Activated naive CD4-positive, alpha-beta T cell treated with anti-CD3 and anti-CD28 coated beads, Interleukin-2, amount 50 U/mL, for 24 hours (primary cell): ENCODE measurements at regions not wholly inside any gene's neighbourhood (a gene's known extent, or its start where the extent isn't known, plus 50 kb on each side); places are given as distances from the start of the nearest gene placed in this dataset.

Source experiments
- H3K27ac Mint-ChIP-seq: one replicate; pipeline ENCODE4 v1.8.0; 2021; ENCODE audit warnings: mild to moderate bottlenecking, mixed read lengths
- H3K27me3 Mint-ChIP-seq: one replicate; pipeline ENCODE4 v1.8.0; 2021; ENCODE audit warnings: mixed read lengths
- H3K36me3 Mint-ChIP-seq: one replicate; pipeline ENCODE4 v1.8.0; 2021; ENCODE audit warnings: mixed read lengths
- H3K4me1 Mint-ChIP-seq: one replicate; pipeline ENCODE4 v1.8.0; 2021; ENCODE audit warnings: mixed read lengths
- H3K4me3 Mint-ChIP-seq: one replicate; pipeline ENCODE4 v1.8.0; 2021; ENCODE audit warnings: mild to moderate bottlenecking, mixed read lengths
- H3K9me3 Mint-ChIP-seq: one replicate; pipeline ENCODE4 v1.8.0; 2021; ENCODE audit warnings: mixed read lengths

DNA sequence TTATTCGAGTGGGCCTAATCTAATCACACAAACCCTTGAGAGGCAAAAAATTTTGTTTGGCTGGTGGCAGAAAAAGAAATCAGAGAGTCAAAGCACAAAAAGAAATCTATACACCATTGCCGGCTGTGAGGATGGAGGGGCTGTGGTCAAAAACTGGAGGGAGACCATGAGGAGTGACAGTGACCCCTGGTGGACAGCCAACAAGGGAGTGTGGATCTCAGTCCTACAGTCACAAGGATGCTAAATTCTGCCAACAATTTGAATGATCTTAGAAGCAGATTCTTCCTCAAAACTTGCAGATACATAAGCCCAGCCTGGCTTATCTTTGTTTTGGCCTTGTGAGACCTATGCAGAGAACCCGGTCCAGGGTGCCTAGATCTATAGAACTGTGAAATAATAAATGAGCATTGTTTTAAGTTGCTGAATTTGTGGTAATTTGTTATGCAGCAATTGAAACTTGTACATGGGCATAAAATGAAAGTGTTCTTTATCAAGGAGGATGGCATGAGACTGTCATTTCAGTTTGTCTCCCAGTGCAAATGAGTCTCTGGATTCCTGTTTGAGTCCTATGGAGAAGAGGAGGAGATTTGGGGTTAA is 103.0 kb upstream of the ARHGEF26 start:
- no peaks in the 10 kb centered on the region for H3K9me3 Mint-ChIP-seq
- H3K4me3 Mint-ChIP-seq, result no peak overlapping the region

DNA sequence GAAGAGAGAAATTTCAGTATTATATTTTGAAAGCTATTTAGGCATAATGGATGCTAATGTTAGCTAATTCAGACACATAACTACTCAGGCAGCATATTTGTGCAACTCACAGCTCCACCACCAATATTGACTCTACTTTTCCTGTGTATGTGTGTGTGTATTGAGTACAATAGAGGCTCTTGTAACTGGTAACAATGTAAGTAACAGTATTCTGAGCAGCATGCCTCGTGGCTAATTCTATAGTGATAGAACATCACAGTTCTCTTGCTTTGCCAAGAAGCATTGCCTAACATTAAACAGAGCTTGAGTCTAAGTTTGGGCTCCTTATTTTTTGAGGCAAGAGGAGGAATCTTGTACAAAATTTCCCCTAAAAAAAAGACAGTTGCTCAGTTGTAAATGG is 98.6 kb upstream of the ARHGEF26 start:
- H3K9me3 Mint-ChIP-seq, result no peaks in the 10 kb centered on the region
- no peak overlapping the region for H3K4me3 Mint-ChIP-seq
- no peaks in the 10 kb centered on the region for H3K4me1 Mint-ChIP-seq
- peaks cover 3% of the 10 kb centered on the region for H3K27me3 Mint-ChIP-seq
- H3K36me3 Mint-ChIP-seq, result no peaks in the 10 kb centered on the region
- no peak overlapping the region for H3K27ac Mint-ChIP-seq

More for the DNA sequence above, 103.0 kb upstream of the ARHGEF26 start:
- H3K4me1 Mint-ChIP-seq, result no peaks in the 10 kb centered on the region
- H3K27me3 Mint-ChIP-seq, result no peaks in the 10 kb centered on the region
- H3K36me3 Mint-ChIP-seq, result no peaks in the 10 kb centered on the region
- H3K27ac Mint-ChIP-seq, result no peak overlapping the region

DNA sequence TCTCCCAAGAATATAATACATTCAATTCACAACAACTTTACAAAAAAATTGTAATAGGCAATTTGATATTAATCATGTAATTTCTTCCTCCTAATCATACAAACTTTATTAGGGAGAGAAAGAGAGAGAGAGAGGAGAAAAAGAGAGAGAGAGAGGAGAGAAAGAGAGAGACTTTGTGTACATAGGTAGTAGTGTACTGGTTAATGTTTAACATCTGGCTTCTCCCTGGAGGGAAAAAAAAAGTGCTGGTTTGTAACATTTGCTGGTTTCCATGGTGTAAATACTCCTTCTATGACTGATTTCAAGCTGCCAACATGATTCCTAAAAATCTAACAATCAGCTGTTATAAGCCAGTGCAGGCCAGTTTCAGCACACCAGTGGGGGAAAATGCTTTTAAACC is 98.0 kb upstream of the ARHGEF26 start:
- H3K9me3 Mint-ChIP-seq, result no peaks in the 10 kb centered on the region

DNA sequence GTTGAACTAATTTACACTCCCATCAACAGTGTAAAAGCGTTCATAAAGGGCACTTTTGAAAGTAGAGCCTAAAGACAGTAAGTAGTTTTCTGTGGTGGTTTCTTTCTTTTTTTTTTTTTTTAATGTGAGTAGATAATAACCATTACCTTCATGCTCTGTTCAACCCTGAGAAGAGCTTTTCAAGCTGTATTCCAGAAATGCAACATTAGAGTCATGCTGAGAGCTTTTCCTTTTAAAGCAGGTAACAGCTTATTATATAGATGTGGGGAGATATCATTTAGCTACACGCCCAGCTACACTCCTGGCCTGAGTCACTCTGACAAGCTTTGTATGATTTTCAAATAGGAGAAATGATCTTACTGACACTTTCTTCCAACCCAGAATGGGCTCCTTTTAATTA is 96.2 kb upstream of the ARHGEF26 start:
- H3K36me3 Mint-ChIP-seq, result no peaks in the 10 kb centered on the region
- no peaks in the 10 kb centered on the region for H3K4me1 Mint-ChIP-seq
- H3K27me3 Mint-ChIP-seq, result peaks cover 3% of the 10 kb centered on the region
- no peaks in the 10 kb centered on the region for H3K9me3 Mint-ChIP-seq
- H3K27ac Mint-ChIP-seq, result no peak overlapping the region
- H3K4me3 Mint-ChIP-seq, result no peak overlapping the region

More for the DNA sequence above, 98.0 kb upstream of the ARHGEF26 start:
- Mint-ChIP-seq H3K36me3 (no peaks in the 10 kb centered on the region), H3K4me1 (no peaks in the 10 kb centered on the region), H3K27ac (no peak overlapping the region), H3K27me3 (peaks cover 3% of the 10 kb centered on the region), H3K4me3 (no peak overlapping the region)

DNA sequence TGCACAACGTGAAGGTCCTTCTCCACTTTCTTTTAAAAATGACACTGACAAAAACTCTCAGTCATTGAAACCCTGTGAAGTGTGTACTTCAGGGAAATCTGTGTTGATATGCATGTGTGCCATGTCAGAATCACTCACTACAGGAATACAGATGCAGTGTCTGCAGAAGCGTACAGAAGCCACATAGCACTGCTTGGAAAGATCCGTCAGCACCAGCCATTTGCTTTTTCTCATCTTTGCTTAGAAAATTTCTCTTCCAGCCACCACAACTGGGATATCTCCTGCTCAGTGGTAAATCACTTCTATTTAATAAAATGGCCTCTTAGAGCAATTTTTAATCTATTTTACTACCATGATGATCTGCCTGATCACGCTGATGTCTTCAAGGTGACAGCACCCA is 91.3 kb upstream of the ARHGEF26 start:
- no peaks in the 10 kb centered on the region for H3K36me3 Mint-ChIP-seq
- no peak overlapping the region for H3K27ac Mint-ChIP-seq
- no peaks in the 10 kb centered on the region for H3K9me3 Mint-ChIP-seq
- no peak overlapping the region for H3K4me3 Mint-ChIP-seq
- H3K4me1 Mint-ChIP-seq, result no peaks in the 10 kb centered on the region
- peaks cover 3% of the 10 kb centered on the region for H3K27me3 Mint-ChIP-seq

DNA sequence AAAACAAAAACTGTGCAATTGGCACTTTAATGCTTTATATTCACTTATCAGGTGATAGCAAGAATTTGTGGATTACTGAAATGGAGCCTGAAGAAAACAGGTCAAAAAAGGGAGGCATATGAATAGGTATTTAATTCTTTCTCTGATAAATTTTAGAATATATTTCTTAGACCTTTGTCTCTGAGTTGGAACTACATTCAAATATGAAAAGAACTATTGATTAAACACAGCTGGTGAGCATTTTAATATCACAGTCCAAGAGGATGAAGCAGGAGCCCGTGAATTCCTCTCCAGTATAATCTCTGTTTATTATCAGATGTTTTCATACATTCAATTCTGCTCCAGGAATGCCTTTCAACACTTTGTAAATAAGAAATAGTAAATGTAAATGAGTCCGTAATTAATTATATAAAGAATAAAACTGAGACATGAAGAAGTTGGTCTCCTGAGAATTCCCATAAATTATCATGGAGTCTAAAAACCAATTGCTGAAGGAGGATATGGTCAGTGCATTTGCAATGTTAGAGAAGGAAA is 86.3 kb upstream of the ARHGEF26 start:
- Mint-ChIP-seq H3K9me3 (no peaks in the 10 kb centered on the region), H3K27me3 (peaks cover 3% of the 10 kb centered on the region), H3K36me3 (no peaks in the 10 kb centered on the region), H3K4me3 (no peak overlapping the region), H3K4me1 (no peaks in the 10 kb centered on the region), H3K27ac (no peak overlapping the region)

DNA sequence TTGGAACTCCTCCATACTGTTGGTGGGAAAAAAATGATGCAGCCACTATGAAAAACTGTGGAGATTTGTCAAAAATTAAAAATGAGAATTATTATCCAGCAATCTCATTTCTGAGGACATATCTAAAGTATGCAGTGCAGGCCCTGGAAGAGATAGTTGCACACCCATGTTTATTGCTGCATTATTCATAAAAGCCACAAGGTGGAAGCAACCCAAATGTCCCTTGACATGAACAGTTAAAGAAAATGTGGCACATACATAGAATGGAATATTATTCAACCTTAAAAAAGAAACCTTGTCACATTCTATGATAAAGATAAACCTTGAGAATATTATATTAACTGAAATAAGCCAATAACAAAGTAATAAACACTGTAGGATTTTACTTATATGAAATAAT is 80.9 kb upstream of the ARHGEF26 start:
- Mint-ChIP-seq H3K27ac (no peak overlapping the region), H3K9me3 (no peaks in the 10 kb centered on the region), H3K27me3 (no peaks in the 10 kb centered on the region), H3K4me1 (no peaks in the 10 kb centered on the region), H3K4me3 (no peak overlapping the region), H3K36me3 (no peaks in the 10 kb centered on the region)

DNA sequence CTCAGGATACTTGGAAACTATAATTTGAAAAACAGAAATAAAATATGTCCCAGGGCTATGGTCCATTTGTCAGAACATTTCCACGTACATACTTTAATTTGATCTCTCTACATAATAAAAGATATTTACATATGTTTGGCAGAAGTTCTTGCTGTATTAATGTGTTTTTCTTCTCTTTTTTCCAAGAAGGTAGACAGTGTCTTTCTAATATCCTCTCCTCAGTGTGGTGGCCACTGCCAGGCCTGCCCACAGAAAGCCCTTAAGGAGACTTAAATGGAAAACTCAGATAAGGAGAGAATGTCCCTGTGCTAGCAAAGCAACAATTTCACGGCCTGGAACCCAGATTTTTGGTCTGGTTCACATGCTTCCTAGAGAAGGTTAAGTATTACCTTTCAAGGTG is 76.5 kb upstream of the ARHGEF26 start:
- Mint-ChIP-seq H3K9me3 (no peaks in the 10 kb centered on the region), H3K27ac (no peak overlapping the region), H3K27me3 (peaks cover 8% of the 10 kb centered on the region), H3K4me3 (no peak overlapping the region), H3K4me1 (no peaks in the 10 kb centered on the region), H3K36me3 (no peaks in the 10 kb centered on the region)

DNA sequence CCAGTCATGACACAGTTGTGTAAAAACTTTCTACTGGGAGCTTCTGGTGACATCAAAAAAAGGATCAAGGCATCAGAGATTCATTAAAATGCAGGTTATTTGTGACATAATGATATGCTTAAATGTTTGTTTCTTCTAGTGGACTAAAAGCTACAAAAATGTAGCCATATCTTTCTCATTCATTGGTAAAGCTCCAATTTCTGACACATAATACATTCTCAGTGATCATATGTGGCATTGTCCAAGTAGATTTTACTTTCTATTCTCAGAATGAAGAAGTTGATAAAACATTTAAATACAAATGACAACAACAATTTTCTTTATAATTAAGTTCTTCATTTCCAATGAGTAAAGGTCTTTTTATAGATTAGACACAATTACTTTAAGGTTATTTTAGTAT is 71.0 kb upstream of the ARHGEF26 start:
- Mint-ChIP-seq H3K9me3 (no peaks in the 10 kb centered on the region), H3K4me1 (no peaks in the 10 kb centered on the region), H3K27me3 (peaks cover 14% of the 10 kb centered on the region), H3K36me3 (no peaks in the 10 kb centered on the region), H3K4me3 (no peak overlapping the region), H3K27ac (no peak overlapping the region)

DNA sequence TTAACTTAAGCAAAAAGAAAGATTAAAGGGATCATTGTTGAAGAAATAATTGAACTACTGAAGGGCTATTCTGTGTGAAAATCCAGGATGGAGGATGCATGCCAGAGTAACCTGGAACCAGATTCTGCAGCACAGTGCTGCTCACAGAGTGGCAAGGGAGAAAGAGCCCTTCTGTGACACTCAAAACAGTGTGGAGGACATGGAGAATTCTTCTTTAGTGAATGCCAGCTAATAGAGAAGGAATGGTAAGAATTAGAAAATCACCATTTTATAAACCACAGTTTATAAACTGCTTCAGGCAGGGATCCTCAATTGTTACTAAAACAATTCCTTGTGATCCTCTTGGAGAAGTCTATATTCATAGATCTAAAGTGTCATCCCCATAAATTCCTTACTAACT is 70.4 kb upstream of the ARHGEF26 start:
- no peak overlapping the region for H3K27ac Mint-ChIP-seq
- no peaks in the 10 kb centered on the region for H3K36me3 Mint-ChIP-seq
- H3K4me1 Mint-ChIP-seq, result no peaks in the 10 kb centered on the region
- no peaks in the 10 kb centered on the region for H3K9me3 Mint-ChIP-seq
- H3K4me3 Mint-ChIP-seq, result no peak overlapping the region
- H3K27me3 Mint-ChIP-seq, result peaks cover 14% of the 10 kb centered on the region

DNA sequence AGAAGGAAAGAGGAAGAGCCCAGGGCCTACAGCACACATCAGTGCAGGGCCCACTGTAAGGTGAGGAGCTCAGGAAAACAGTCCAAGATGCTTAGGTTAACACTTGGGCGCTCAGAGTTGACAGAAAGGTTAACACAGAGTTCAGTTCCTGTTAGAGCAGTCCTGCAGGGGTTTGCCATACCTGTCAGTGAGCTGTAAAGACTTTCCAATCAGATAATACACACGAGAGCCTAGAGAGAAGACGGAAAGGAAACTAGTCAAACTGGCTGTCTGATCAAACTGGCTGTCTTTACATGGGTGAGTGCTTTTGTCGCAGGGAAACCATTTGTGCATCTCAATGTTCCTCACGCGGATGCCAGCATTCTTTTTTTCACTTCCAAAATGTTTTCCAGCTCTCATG is 61.4 kb upstream of the ARHGEF26 start:
- Mint-ChIP-seq H3K27me3 (peaks cover 5% of the 10 kb centered on the region), H3K36me3 (no peaks in the 10 kb centered on the region), H3K27ac (no peak overlapping the region), H3K4me3 (no peak overlapping the region), H3K4me1 (no peaks in the 10 kb centered on the region), H3K9me3 (no peaks in the 10 kb centered on the region)

DNA sequence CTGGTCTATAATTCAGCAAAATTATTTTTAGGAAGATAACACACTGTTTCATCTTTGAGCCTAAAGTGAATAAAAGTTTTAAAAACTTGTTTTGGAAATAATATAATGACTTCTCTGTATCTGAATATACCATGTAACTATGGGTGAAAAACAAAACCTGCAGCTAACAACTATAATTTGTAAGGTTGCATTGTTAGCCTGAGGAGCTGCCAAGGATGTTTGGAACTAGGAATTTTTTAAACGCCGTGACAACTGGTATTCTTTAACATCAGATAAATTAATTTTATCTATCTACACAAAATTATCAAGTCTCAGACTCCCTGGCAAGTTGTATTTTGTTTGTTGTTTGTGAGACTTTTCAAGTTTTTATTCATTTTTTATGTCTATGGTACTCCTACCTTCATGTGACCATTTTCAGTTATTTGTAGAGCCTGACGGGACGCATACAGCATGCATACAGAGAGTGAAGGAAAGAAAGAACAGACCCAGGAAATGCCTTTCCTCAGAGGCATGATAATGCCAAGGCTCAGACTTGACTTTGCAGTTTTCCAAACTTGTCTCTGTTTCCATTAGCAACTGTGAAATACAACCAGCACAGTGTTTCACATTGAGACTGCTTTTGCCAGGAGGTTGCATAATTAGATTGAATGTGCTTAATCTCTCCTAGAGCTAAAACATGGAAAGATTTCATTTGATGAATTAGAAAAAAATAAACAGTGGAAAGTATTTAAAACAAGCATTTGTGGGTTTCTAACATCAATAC is 60.8 kb upstream of the ARHGEF26 start:
- H3K27me3 Mint-ChIP-seq, result peaks cover 5% of the 10 kb centered on the region
- no peaks in the 10 kb centered on the region for H3K4me1 Mint-ChIP-seq
- no peaks in the 10 kb centered on the region for H3K9me3 Mint-ChIP-seq
- H3K4me3 Mint-ChIP-seq, result no peak overlapping the region
- H3K27ac Mint-ChIP-seq, result no peak overlapping the region
- H3K36me3 Mint-ChIP-seq, result no peaks in the 10 kb centered on the region

DNA sequence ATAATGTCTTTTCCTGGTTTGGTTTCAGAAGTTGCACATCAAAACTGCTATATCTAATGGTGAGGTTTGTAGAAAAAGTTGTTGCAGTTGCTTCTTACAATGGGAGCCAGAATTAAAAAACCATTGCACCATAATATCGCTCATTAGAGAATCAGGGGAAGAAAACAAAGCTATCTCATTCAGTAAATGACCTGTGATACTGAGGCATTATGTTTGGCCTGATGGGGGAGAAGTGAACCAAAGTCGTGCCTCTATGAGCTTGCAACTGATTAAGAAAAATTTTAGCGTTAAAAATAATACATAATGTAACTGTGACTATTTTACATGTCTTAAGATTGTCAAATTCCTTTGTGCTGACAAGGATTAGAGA is 60.2 kb upstream of the ARHGEF26 start:
- Mint-ChIP-seq H3K9me3 (no peaks in the 10 kb centered on the region), H3K27ac (no peak overlapping the region), H3K27me3 (peaks cover 5% of the 10 kb centered on the region), H3K4me3 (no peak overlapping the region), H3K36me3 (no peaks in the 10 kb centered on the region), H3K4me1 (no peaks in the 10 kb centered on the region)

DNA sequence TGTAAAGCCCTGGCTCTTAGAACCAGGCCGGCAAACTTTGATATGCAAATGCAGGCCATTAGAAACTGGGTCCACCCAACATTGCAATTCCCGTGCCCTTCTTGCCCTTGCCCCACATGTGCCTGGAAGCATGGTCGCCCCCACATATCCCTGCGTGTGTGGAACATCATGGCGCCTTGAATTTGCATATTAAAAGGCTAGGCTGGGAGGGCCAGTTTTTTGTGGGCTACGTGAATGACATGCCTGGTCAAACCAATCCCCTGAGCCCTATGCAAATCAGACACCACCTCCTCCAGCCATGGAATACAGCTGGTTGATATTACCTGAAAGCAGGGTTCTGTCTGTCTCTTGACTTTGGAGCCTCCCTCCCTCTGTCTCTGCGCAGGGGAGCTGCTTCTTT is 58.7 kb upstream of the ARHGEF26 start:
- H3K4me1 Mint-ChIP-seq, result no peaks in the 10 kb centered on the region
- H3K27me3 Mint-ChIP-seq, result peaks cover 10% of the 10 kb centered on the region
- no peak overlapping the region for H3K4me3 Mint-ChIP-seq
- no peak overlapping the region for H3K27ac Mint-ChIP-seq
- H3K9me3 Mint-ChIP-seq, result peaks cover 5% of the 10 kb centered on the region
- H3K36me3 Mint-ChIP-seq, result no peaks in the 10 kb centered on the region

DNA sequence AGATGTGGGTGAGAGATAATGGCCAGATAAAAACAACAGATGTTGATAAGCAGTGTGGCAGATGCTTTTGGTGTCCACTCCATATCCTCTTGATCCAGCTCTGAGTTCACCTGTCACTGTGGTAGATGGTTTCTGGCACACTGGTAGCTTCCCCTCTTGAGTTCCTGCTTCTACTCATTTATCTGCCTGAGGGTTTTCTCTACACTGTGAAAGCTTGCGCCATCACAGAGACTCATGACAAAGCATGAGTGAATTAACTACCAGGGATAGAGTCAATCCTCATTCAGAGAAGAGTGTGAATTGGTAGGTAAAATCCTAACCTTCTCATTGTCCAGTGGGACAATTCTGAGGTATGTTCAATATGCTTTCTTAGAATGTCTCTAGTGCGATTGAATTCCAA is 50.0 kb upstream of the ARHGEF26 start:
- Mint-ChIP-seq H3K9me3 (peaks cover 19% of the 10 kb centered on the region), H3K27me3 (peaks cover 10% of the 10 kb centered on the region), H3K4me1 (no peaks in the 10 kb centered on the region), H3K36me3 (no peaks in the 10 kb centered on the region), H3K4me3 (no peak overlapping the region), H3K27ac (no peak overlapping the region)
